ENCODE measurements at regions not wholly inside any gene's neighbourhood (a gene's known extent, or its start where the extent isn't known, plus 50 kb on each side); places are given as distances from the start of the nearest gene placed in this dataset.

- no peak overlapping the region for H3K27ac ChIP-seq (ENCODE audit: low read length)
- H3K4me1 ChIP-seq (ENCODE audit: low read length): no peaks in the 10 kb centered on the region
- H4K20me1 ChIP-seq (ENCODE audit: insufficient read depth, low read length): no peaks in the 10 kb centered on the region
- H3K4me3 ChIP-seq (ENCODE audit: low read length): no peak overlapping the region
- no peak overlapping the region for H3K4me2 ChIP-seq (ENCODE audit: low read depth, low read length)
- H3K36me3 ChIP-seq (replicated peaks; ENCODE audit: insufficient read depth, low read length): no peaks in the 10 kb centered on the region
- H3K27me3 ChIP-seq (replicated peaks; ENCODE audit: insufficient read depth, low read length): no peaks in the 10 kb centered on the region
- no peaks in the 10 kb centered on the region for H3F3A ChIP-seq (ENCODE audit: insufficient read depth, low read length)
- no peak for DNase-seq
- H3K9me2 ChIP-seq (replicated peaks; ENCODE audit: insufficient read depth, low read length): no peaks in the 10 kb centered on the region
- H2AFZ ChIP-seq (ENCODE audit: low read length): no peak overlapping the region
- no peaks in the 10 kb centered on the region for H3K79me2 ChIP-seq (ENCODE audit: low read length)
- TF ChIP-seq, protein P1, sequence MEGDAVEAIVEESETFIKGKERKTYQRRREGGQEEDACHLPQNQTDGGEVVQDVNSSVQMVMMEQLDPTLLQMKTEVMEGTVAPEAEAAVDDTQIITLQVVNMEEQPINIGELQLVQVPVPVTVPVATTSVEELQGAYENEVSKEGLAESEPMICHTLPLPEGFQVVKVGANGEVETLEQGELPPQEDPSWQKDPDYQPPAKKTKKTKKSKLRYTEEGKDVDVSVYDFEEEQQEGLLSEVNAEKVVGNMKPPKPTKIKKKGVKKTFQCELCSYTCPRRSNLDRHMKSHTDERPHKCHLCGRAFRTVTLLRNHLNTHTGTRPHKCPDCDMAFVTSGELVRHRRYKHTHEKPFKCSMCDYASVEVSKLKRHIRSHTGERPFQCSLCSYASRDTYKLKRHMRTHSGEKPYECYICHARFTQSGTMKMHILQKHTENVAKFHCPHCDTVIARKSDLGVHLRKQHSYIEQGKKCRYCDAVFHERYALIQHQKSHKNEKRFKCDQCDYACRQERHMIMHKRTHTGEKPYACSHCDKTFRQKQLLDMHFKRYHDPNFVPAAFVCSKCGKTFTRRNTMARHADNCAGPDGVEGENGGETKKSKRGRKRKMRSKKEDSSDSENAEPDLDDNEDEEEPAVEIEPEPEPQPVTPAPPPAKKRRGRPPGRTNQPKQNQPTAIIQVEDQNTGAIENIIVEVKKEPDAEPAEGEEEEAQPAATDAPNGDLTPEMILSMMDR (IDR thresholded peaks at IDR 0.05; ENCODE audit: low read length): no peak
- TF ChIP-seq EZH2 (optimal IDR thresholded peaks at IDR 0.05; ENCODE audit: low read depth, low read length) (no peak), EZH2phosphoT487 (IDR thresholded peaks at IDR 0.05; ENCODE audit: low read length) (no peak)
- H3K9ac ChIP-seq (ENCODE audit: low read length): no peak overlapping the region
- H3K9me3 ChIP-seq (replicated peaks; ENCODE audit: insufficient read depth, low read length): no peaks in the 10 kb centered on the region
Measured at GRCh38 chr18:10074728-10075127, 160.9 kb downstream of the VAPA start.

GRCh38 chr18:10076502-10077030, 162.8 kb downstream of the VAPA start:
- H3K4me3 ChIP-seq (ENCODE audit: low read length): no peak overlapping the region
- H3K79me2 ChIP-seq (ENCODE audit: low read length): no peaks in the 10 kb centered on the region
- H4K20me1 ChIP-seq (ENCODE audit: insufficient read depth, low read length): no peaks in the 10 kb centered on the region
- no peaks in the 10 kb centered on the region for H3K27me3 ChIP-seq (replicated peaks; ENCODE audit: insufficient read depth, low read length)
- H3K9ac ChIP-seq (ENCODE audit: low read length): no peak overlapping the region
- no peak overlapping the region for H3K4me2 ChIP-seq (ENCODE audit: low read depth, low read length)
- H3K36me3 ChIP-seq (replicated peaks; ENCODE audit: insufficient read depth, low read length): no peaks in the 10 kb centered on the region
- no peak overlapping the region for H2AFZ ChIP-seq (ENCODE audit: low read length)
- TF ChIP-seq EZH2phosphoT487 (IDR thresholded peaks at IDR 0.05; ENCODE audit: low read length): no peak
- no peak for TF ChIP-seq EZH2 (optimal IDR thresholded peaks at IDR 0.05; ENCODE audit: low read depth, low read length)
- TF ChIP-seq, protein P1 (IDR thresholded peaks at IDR 0.05; ENCODE audit: low read length): no peak
- H3K9me2 ChIP-seq (replicated peaks; ENCODE audit: insufficient read depth, low read length): no peaks in the 10 kb centered on the region
- no peaks in the 10 kb centered on the region; the same call in 1 of the 2 replicates for H3K9me3 ChIP-seq (replicated peaks; ENCODE audit: insufficient read depth, low read length)
- no peak for DNase-seq
- no peak overlapping the region for H3K27ac ChIP-seq (ENCODE audit: low read length)
- H3F3A ChIP-seq (ENCODE audit: insufficient read depth, low read length): no peaks in the 10 kb centered on the region
- no peaks in the 10 kb centered on the region for H3K4me1 ChIP-seq (ENCODE audit: low read length)

DNA sequence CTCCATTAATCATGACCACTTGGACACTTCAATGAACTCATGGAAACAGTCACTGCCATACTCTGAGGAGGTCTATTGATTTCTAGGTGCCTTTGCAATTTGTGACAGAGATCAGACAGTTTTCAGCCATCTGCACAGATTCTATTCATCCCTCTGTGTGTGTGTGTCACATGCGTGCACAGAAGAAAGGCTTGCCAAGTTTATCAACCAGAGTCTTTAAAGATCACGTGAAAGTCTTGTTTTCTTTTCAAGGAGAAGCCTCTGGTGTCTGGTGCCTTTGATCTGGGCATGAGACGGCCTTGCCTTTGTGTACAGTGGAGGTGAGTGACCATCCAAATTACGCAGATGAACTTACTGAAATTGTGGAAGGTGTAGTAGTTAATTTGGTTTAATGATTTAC, 164.2 kb downstream of the VAPA start:
- TF ChIP-seq, protein P1 (IDR thresholded peaks at IDR 0.05; ENCODE audit: low read length): no peak
- TF ChIP-seq EZH2 (optimal IDR thresholded peaks at IDR 0.05; ENCODE audit: low read depth, low read length) (no peak), EZH2phosphoT487 (IDR thresholded peaks at IDR 0.05; ENCODE audit: low read length) (no peak)
- Histone ChIP-seq H4K20me1 (ENCODE audit: insufficient read depth, low read length) (no peaks in the 10 kb centered on the region), H3K27me3 (replicated peaks; ENCODE audit: insufficient read depth, low read length) (no peaks in the 10 kb centered on the region), H3K9me2 (replicated peaks; ENCODE audit: insufficient read depth, low read length) (no peaks in the 10 kb centered on the region), H3K9ac (ENCODE audit: low read length) (no peak overlapping the region), H3K4me1 (ENCODE audit: low read length) (no peaks in the 10 kb centered on the region), H3K9me3 (replicated peaks; ENCODE audit: insufficient read depth, low read length) (no peaks in the 10 kb centered on the region; the same call in 1 of the 2 replicates), H3K27ac (ENCODE audit: low read length) (no peak overlapping the region), H3K4me3 (ENCODE audit: low read length) (no peak overlapping the region), H3K4me2 (ENCODE audit: low read depth, low read length) (no peak overlapping the region), H3K79me2 (ENCODE audit: low read length) (no peaks in the 10 kb centered on the region), H3F3A (ENCODE audit: insufficient read depth, low read length) (no peaks in the 10 kb centered on the region), H3K36me3 (replicated peaks; ENCODE audit: insufficient read depth, low read length) (no peaks in the 10 kb centered on the region), H2AFZ (ENCODE audit: low read length) (no peak overlapping the region)
- no peak for DNase-seq

Measured in MM.1S (cell line).